HG03025 (cell line): ENCODE measurements at regions not wholly inside any gene's neighbourhood (a gene's known extent, or its start where the extent isn't known, plus 50 kb on each side); places are given as distances from the start of the nearest gene placed in this dataset.

Experiments used
- ATAC-seq: cut with Tn5 transposase; IDR thresholded peaks from one replicate; pipeline ENCODE4 v1.9.1; 2021; ENCODE audit warnings: mild to moderate bottlenecking, moderate library complexity; ENCODE audit not compliant: unreplicated experiment, low FRiP score

- ATAC-seq = no peak
Measured at GRCh38 chr2:103459283-103459682, 697.5 kb downstream of the TMEM182 start.

- no peak for ATAC-seq
Measured at GRCh38 chr2:103462101-103462500, 700.3 kb downstream of the TMEM182 start.

- ATAC-seq = no peak
Measured at GRCh38 chr2:103462712-103463111, 700.9 kb downstream of the TMEM182 start.

DNA sequence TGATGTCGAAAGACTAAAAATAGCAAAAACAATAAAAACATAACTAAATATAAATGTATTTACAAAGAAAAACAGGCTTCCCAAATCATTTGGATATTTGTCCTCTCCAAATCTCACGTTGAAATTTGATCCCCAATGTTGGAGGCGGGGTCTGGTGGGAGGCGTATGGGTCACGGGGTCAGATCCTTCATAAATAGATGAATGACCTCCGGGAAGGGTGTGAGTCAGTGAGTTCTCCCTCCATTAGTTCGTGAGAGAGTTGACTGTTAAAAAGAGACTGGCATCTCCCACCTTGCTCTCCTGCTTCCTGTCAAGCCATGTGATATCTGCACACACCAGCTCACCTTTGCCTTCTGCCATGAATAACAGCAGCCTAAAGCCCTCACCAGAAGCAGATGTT is 703.0 kb downstream of the TMEM182 start:
- ATAC-seq = no peak

- ATAC-seq = no peak
Measured at GRCh38 chr2:103469800-103470199, 708.0 kb downstream of the TMEM182 start.

DNA sequence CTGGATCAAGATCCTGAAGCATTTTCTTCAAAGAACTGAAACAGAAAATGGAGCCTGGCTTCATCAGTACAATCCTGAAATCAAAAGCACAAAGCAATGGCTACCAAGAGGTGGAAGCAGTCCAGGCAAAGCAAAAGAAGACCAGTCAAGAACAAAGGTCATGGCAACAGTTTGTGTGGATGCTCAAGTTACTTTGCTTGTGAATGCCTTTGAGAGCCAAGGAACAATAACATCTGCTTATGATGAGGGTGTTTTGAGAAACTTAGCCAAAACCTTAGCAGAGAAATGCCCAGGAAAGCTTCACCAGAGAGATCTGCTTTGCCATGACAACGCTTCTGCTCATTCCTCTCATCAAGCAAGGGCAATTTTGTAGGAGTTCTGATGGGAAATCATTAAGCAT is 723.1 kb downstream of the TMEM182 start:
- ATAC-seq = no peak

DNA sequence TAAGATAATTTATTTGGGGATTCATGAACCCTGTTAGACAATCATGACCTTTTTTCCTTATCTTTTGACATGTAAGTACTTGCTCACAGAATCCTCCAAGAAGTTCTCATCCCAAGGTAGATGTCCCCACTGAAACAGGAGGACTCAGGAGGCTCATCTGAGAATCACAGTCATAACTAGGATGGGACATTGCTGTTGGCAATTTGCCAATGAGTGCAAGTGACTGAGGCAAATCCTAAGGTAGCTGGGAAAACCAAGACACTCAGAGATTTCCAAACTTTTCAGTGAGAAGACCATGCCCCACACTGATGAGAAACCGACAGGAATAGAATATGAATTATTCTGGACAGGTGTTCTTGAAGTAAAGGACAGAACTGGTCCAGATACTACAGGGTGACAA is 735.0 kb downstream of the TMEM182 start:
- ATAC-seq = no peak

DNA sequence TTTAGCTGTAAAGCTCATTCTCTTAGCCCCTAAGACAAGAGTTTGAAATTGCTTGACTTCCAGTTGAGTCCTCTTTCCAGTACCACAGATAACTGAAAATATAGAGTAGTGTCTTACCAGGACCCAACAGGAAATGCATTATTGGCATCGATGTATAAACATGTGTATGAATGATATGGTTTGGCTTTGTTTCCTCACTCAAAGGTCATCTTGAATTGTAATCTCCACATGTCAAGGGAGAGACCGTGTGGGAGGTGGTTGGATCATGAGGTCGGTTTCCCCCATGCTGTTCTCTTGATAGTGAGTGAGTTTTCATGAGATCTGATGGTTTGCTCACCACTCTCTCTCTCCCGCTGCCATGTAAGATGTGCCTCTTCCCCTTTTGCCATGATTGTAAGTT is 745.0 kb downstream of the TMEM182 start:
- no peak for ATAC-seq

GRCh38 chr2:103512442-103512841 is 750.6 kb downstream of the TMEM182 start:
- no peak for ATAC-seq

GRCh38 chr2:103520547-103520946 is 758.7 kb downstream of the TMEM182 start:
- ATAC-seq = no peak

- ATAC-seq = no peak
Measured at GRCh38 chr2:103525756-103526155, 763.9 kb downstream of the TMEM182 start.

DNA sequence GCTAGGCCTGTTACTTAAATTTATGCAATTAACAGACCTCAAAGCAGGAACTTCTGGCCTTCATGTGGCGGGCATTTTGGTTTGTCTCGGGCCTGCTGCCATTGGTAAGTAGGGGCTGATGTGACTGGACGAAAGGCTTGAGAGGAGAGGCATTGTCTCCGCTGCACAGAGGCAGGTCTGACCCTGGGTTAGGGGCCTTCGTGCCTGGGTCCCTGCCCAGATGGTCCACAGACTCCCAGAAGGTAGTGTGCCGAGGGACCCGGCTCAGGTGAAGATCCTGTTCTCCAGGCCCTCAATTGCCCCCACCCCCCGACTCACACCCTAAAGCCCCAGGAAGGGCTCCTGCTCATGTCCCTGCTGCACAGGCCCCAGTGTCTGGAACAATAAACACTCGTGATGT is 764.9 kb downstream of the TMEM182 start:
- no peak for ATAC-seq

DNA sequence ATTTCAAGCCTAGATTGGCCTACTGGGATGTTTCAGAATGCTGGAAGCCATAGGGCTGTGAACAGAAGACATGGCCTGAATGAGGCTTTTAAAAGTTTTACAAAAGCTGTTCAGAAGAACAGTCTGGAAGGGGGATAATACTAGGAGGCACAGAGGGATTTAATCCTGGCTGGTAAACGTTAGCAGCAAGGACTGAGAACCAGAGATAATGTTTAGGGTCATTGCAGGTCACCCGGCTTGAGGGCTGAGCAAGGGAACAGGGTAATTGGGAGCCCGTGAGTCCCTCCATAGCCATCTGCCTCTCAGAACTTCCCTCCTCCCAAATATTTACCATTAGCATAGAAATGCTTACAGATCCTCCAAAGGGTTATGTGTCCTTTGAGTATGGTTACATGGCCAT is 765.4 kb downstream of the TMEM182 start:
- no peak for ATAC-seq

- no peak for ATAC-seq
Measured at GRCh38 chr2:103529798-103530502, 768.1 kb downstream of the TMEM182 start.

- ATAC-seq = no peak
Measured at GRCh38 chr2:103552775-103553174, 790.9 kb downstream of the TMEM182 start.

DNA sequence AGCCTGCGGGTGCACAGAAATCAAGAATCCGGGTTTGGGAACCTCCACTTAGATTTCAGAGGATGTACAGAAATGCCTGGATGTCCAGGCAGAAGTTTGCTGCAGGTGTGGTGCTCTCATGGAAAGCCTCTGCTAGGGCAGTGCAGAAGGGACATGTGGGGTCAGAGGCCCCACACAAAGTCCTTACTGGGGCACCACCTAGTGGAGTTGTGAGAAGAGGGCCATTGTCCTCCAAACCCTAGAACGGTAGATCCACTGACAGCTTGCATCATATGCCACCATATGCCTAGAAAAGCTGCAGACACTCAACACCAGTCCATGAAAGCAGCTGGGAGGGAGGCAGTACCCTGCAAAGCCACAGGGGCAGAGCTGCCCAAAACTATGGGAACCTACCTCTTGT is 833.0 kb downstream of the TMEM182 start:
- ATAC-seq = no peak

GRCh38 chr2:103605071-103605780 is 843.4 kb downstream of the TMEM182 start:
- no peak for ATAC-seq

GRCh38 chr2:103615611-103616105 is 853.8 kb downstream of the TMEM182 start:
- no peak for ATAC-seq

DNA sequence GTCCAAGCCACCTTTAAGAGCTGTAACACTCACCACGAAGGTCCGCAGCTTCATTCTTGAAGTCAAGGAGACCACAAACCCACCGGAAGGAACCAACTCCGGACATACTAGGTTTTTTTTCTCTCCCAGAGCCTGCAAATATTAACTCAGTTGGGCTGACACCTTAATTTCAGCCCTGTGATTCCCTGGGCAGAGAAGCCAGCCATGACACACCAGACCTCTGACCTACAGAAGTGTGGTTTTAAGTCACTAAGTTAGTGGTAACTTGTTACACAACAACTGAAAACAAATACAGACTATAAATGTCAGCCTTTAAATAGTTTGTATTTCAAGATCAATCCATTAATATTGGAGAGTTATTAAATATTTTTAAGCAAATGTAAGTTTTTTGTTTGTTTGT is 855.1 kb downstream of the TMEM182 start:
- no peak for ATAC-seq

DNA sequence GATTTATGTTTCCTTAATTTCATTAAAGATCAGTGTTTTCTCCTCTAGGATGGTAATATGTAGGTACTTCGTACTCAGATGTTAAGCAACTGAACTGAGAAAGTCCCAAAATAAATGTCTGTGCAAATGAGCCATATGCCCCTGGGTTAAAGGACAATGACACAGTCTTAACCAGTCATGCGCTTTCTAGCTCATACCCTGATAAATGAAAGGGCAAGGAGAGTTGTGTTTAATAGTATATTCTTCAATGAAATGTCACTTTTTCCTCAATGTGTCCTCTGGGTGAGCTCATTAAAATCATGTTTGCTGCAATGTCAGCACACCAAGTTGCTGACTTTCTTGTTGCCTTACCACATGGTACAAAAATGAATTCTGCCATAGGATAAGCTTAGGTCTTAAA is 856.3 kb downstream of the TMEM182 start:
- ATAC-seq = no peak

GRCh38 chr2:103627301-103627700 is 865.5 kb downstream of the TMEM182 start:
- ATAC-seq = no peak

DNA sequence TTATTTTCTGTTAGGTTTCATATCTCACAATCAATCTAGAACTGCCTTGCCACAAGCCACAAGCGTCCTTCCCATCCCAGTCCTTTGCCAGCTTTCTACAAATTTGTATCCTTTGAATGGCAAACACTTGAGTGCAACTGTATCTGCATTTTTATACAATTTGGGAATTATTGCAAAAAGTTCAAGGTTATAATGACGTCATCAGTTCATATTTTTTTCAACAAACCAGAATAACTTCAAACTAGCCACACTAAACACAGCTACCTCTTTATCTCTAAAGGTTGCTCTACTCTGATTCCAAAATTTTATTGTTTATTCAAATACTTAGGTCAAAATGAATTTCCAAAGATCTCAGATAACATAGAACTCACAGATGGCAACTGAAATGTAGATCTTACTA is 877.1 kb downstream of the TMEM182 start:
- ATAC-seq = no peak
